WTC11 (cell line): ENCODE measurements at regions not wholly inside any gene's neighbourhood (a gene's known extent, or its start where the extent isn't known, plus 50 kb on each side); places are given as distances from the start of the nearest gene placed in this dataset.

Source experiments
- CBFB ChIP-seq: sonication (generic); formaldehyde crosslinking; IDR thresholded peaks from 2 replicates; pipeline ENCODE4 v1.8.1; 2022; ENCODE audit warnings: mild to moderate bottlenecking, low read depth, missing genetic modification reagents
- CREB1 ChIP-seq: sonication (generic); formaldehyde crosslinking; IDR thresholded peaks from 2 replicates; pipeline ENCODE4 v1.8.0; 2023; ENCODE audit warnings: mild to moderate bottlenecking, missing genetic modification reagents
- ETV6 ChIP-seq: sonication (generic); formaldehyde crosslinking; IDR thresholded peaks from 2 replicates; pipeline ENCODE4 v1.8.1; 2022; ENCODE audit warnings: mild to moderate bottlenecking, missing genetic modification reagents
- MLX ChIP-seq: sonication (generic); formaldehyde crosslinking; IDR thresholded peaks from 2 replicates; pipeline ENCODE4 v1.8.1; 2023; ENCODE audit warnings: mild to moderate bottlenecking, missing genetic modification reagents, moderate library complexity
- NFATC4 ChIP-seq: fragments of 250-450 bp; sonication (Bioruptor Pico); IDR thresholded peaks from 2 replicates; pipeline ENCODE4 v1.9.0; 2021; ENCODE audit warnings: mild to moderate bottlenecking
- SMAD3 ChIP-seq: sonication (generic); formaldehyde crosslinking; IDR thresholded peaks from 2 replicates; pipeline ENCODE4 v1.8.0; 2022; ENCODE audit warnings: missing genetic modification reagents, mild to moderate bottlenecking, borderline replicate concordance
- TEAD4 ChIP-seq: sonication (generic); formaldehyde crosslinking; IDR thresholded peaks from 2 replicates; pipeline ENCODE4 v1.8.0; 2022; ENCODE audit warnings: mild to moderate bottlenecking, missing genetic modification reagents
- ZMAT4 ChIP-seq: fragments of 250-450 bp; sonication (Bioruptor Pico); IDR thresholded peaks from 2 replicates; pipeline ENCODE4 v1.9.0; 2021; ENCODE audit warnings: mild to moderate bottlenecking
- ZNF138 ChIP-seq: sonication (generic); formaldehyde crosslinking; conservative IDR thresholded peaks from 2 replicates; pipeline ENCODE4 v1.8.1; 2022; ENCODE audit warnings: mild to moderate bottlenecking, moderate library complexity, missing genetic modification reagents
- ZNF671 ChIP-seq: fragments of 250-450 bp; sonication (Bioruptor Pico); IDR thresholded peaks from 2 replicates; pipeline ENCODE4 v1.8.0; 2021; ENCODE audit warnings: mild to moderate bottlenecking
- TF ChIP-seq, protein P1 (sequence below): fragments of 200-600 bp; IDR thresholded peaks from 2 replicates; pipeline ENCODE4 v1.8.0; 2022; ENCODE audit warnings: antibody characterized with exemption
- TF ChIP-seq, protein P2 (sequence below): sonication (generic); formaldehyde crosslinking; IDR thresholded peaks from 2 replicates; pipeline ENCODE4 v1.8.1; 2022; ENCODE audit warnings: low read depth, mild to moderate bottlenecking, moderate library complexity, missing genetic modification reagents, borderline replicate concordance

DNA sequence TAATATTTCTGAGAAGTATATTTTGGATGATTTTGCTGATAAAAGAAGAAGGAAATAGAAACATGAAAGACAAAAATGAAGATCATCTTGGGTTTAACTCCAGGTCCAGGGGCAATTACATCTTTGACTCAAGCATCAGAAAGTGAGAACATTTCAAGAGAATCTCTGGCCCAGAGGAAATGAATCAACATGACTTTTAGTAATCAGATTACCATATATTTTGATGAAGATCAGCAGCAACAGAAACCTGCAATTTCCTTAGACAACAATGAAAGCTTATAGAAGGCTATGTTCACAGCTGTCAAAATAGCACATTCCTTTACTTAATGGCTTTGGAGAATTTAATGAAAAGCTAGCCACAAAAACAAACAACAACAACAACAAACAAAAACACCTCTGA is 638.1 kb downstream of the EFNA5 start:
- no peak for TF ChIP-seq ZMAT4 (CRISPR knock-in tag)
- TF ChIP-seq, protein P1, sequence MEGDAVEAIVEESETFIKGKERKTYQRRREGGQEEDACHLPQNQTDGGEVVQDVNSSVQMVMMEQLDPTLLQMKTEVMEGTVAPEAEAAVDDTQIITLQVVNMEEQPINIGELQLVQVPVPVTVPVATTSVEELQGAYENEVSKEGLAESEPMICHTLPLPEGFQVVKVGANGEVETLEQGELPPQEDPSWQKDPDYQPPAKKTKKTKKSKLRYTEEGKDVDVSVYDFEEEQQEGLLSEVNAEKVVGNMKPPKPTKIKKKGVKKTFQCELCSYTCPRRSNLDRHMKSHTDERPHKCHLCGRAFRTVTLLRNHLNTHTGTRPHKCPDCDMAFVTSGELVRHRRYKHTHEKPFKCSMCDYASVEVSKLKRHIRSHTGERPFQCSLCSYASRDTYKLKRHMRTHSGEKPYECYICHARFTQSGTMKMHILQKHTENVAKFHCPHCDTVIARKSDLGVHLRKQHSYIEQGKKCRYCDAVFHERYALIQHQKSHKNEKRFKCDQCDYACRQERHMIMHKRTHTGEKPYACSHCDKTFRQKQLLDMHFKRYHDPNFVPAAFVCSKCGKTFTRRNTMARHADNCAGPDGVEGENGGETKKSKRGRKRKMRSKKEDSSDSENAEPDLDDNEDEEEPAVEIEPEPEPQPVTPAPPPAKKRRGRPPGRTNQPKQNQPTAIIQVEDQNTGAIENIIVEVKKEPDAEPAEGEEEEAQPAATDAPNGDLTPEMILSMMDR = no peak
- TF ChIP-seq NFATC4 (CRISPR knock-in tag) = no peak
- no peak for TF ChIP-seq SMAD3
- no peak for TF ChIP-seq ETV6 (CRISPR knock-in tag)
- TF ChIP-seq TEAD4 (CRISPR knock-in tag) = no peak
- no peak for TF ChIP-seq ZNF138 (CRISPR knock-in tag)
- TF ChIP-seq, protein P2, sequence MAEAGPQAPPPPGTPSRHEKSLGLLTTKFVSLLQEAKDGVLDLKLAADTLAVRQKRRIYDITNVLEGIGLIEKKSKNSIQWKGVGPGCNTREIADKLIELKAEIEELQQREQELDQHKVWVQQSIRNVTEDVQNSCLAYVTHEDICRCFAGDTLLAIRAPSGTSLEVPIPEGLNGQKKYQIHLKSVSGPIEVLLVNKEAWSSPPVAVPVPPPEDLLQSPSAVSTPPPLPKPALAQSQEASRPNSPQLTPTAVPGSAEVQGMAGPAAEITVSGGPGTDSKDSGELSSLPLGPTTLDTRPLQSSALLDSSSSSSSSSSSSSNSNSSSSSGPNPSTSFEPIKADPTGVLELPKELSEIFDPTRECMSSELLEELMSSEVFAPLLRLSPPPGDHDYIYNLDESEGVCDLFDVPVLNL (CRISPR knock-in tag) = no peak
- TF ChIP-seq MLX (CRISPR knock-in tag) = no peak
- no peak for TF ChIP-seq CBFB (CRISPR knock-in tag)
- no peak for TF ChIP-seq CREB1 (CRISPR knock-in tag)
- TF ChIP-seq ZNF671 (CRISPR knock-in tag) = no peak
